SIG-M5 treated with dmso at 0.1 percent for 504 hours (cell line): ENCODE measurements at regions not wholly inside any gene's neighbourhood (a gene's known extent, or its start where the extent isn't known, plus 50 kb on each side); places are given as distances from the start of the nearest gene placed in this dataset.
A peak's percentile ranks its signal among the peaks of the same experiment; 100 is the strongest.
"Not testable (repeated sequence)": the region's sequence is repeated elsewhere in the genome, so short reads cannot be mapped to it uniquely, and the experiment has no call there.

Experiments
- DNase-seq: peaks from one replicate; lab custom pipeline; 2025; ENCODE audit not compliant: unreplicated experiment; lab: John Stamatoyannopoulos, UW

DNA sequence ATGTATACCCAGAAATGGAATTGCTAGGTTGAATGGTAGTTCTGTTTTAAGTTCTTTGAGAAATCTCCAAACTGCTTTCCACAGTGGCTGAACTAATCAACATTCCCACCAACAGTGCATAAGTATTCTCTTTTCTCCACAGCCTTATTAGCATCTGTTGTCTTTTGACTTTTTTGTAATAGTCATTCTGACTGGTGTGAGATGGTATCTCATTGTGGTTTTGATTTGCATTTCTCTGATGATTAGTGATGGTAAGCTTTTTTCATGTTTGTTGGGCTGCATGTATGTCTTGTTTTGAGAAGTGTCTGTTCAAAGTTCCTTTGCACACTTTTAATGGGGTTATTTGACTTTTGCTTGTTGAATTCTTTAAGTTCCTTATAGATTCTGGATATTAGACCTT is 52.4 kb upstream of the EHHADH start:
- DNase-seq = not testable (repeated sequence)

DNA sequence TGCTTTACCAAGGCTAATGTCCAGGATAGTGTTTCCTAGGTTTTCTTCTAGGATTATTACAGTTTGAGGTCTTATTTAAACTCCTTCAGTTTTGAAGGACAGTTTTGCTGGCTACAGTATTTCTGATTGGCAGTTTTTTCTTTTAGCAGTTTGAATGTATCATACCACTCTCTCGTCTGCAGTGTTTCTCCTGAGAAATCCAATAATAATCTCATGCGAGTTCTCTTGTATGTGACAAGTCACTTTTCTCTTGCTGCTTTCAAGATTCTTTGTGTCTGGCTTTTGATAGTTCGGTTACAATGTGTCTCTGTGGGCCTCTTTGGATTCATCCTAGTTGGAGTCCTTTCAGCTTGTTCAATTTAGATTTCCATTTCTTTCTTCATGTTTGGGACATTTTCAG is 53.0 kb upstream of the EHHADH start:
- no peak for DNase-seq

DNA sequence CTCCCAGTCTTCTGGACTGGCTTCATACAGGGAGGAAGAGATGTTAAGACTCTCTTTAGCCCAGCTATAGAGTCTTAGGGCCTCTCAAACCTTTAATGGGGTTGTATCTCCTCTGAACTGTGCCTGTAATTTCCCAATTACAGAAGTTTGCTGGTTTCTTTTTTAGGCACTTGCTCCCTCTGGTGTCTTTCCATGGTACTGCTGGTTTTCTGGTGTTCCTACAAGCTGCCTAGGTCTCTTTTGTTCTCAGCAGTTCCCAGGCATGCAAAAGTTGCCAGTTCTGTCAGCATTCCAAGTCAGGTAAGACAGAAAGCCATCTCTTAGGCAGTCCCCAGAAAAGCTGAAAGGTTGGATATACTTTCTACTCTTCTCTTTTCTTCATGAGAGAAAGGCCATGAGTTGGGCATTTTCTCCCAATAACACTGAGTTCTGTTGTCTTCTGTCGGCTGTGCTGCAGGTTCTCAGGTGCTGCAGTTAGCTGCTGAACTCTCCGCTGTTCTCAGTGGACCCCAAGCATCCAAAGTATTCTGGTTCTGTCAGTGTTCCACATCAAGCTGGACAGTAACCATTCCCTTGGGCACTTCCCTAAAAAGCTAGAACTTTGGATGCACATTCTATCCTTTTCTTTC is 54.4 kb upstream of the EHHADH start:
- DNase-seq = peak; percentile 83

DNA sequence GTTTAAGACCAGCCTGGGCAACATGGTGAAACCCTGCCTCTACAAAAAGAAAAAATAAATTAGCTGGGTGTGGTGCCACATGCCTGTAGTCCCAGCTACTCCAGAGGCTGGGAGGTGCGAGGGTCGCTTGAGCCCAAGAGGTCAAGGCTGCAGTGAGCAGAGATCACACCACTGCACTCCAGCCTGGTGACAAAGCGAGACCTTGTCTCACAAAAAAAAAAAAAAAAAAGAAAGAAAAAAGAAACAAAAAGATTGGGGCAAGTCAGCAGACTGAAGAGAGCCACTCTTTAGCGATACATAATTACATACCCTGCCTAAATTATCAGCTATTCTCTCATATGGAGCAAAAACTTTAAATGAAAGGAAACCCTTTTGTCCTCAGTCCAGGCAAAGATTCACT is 53.6 kb upstream of the MAP3K13 start:
- no peak for DNase-seq

DNA sequence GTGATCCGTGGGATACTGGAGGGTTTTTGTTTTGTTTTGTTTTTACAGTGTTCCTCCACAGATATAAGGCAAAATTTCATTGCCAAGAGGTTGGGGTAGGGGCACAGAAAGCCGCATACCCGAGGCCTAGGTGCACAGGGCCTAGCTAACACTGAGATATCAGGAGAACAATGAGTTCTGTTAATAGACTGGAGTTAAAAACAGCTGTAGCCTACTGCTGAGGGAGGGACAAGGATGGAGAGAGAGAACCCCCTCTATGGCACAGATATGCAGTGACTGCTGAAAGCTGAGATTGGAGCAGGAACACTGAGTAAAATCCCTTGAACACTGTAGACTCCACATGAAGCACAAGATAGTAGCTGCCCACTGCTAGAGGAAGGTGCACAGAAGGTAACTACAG is 53.1 kb upstream of the MAP3K13 start:
- no peak for DNase-seq

DNA sequence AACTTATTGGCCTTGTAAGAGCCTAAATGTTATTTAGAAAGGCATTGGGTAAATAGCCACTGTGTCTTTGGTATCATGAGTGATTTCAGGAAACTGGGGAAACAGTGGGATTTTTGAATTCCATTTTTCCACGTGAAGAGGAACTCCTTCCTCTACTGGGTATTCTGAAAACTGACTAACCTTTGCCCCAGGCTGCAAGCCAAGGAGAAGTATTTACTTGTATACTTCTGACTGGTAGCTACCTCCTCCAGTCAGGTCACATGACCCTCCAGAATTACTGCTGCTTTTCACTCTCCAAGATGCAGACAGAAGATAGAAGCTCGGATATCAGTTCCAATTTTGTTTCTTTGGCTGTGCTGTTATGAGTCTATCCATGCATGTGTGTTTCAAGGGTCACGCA is 50.9 kb upstream of the MAP3K13 start:
- DNase-seq = no peak
